AG04450 (cell line): ENCODE measurements at regions not wholly inside any gene's neighbourhood (a gene's known extent, or its start where the extent isn't known, plus 50 kb on each side); places are given as distances from the start of the nearest gene placed in this dataset.

Source experiments
- CTCF ChIA-PET: fragments of 300-600, 350-600 bp; formaldehyde crosslinking; extraction: SDS; loops from one replicate; lab custom pipeline; 2022; ENCODE audit warnings: antibody characterized with exemption, inconsistent platforms; lab: Charles Lee
- POLR2A ChIA-PET: fragments of 350-600 bp; formaldehyde crosslinking; extraction: SDS; loops from one replicate; lab custom pipeline; 2021; ENCODE audit warnings: antibody characterized with exemption, inconsistent platforms; lab: Yijun Ruan, JAX
- DNase-seq: peaks from one replicate; pipeline ENCODE4 v3.0.0-alpha.2; 2011; ENCODE audit warnings: low read depth, low spot score
- H3K27ac ChIP-seq: one replicate; pipeline ENCODE4 v1.5.1; 2012; ENCODE audit warnings: low read depth, low read length, control low read depth
- H3K27me3 ChIP-seq: one replicate; pipeline ENCODE4 v1.6.0; 2012; ENCODE audit warnings: low read length; ENCODE audit not compliant: control insufficient read depth, insufficient read depth
- H3K4me3 ChIP-seq: 2 replicates; pipeline ENCODE4 v1.5.1; 2011; ENCODE audit warnings: mild to moderate bottlenecking, low read depth, low read length, control low read depth
- H3K9me3 ChIP-seq: 2 replicates; pipeline ENCODE4 v1.5.1; 2012; ENCODE audit warnings: low read length; ENCODE audit not compliant: control insufficient read depth, insufficient read depth
- CTCF ChIP-seq: IDR thresholded peaks from 2 replicates; pipeline ENCODE4 v1.5.1; 2011; ENCODE audit warnings: low read depth, low read length, control low read depth, inconsistent platforms

DNA sequence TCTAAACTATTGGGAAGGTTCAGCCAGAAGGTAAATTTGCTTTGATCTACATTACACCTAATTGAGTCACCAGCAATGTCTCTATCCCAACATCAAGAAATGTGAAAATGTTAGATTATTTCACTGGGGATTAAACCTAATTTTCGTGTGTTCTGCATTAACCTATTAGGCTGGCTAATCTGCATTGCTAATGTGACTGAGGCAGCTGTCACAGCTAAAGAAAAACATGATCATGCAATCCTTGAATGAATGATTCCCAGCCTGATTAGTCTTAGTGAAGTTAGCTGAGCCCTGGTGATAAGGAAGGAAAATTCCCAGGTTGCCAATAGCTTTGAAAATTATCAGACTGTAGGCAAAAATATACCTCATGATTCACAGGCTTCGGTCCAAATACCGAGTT, 135.3 kb downstream of the LINC00237 start:
- Histone ChIP-seq H3K27me3 (no peaks in the 10 kb centered on the region), H3K4me3 (no peak overlapping the region), H3K9me3 (peaks cover 12% of the 10 kb centered on the region; the same call in 1 of the 2 replicates), H3K27ac (no peak overlapping the region)
- DNase-seq: no peak
- POLR2A ChIA-PET: no interaction called here
- CTCF ChIA-PET: no interaction called here
- TF ChIP-seq CTCF: no peak

DNA sequence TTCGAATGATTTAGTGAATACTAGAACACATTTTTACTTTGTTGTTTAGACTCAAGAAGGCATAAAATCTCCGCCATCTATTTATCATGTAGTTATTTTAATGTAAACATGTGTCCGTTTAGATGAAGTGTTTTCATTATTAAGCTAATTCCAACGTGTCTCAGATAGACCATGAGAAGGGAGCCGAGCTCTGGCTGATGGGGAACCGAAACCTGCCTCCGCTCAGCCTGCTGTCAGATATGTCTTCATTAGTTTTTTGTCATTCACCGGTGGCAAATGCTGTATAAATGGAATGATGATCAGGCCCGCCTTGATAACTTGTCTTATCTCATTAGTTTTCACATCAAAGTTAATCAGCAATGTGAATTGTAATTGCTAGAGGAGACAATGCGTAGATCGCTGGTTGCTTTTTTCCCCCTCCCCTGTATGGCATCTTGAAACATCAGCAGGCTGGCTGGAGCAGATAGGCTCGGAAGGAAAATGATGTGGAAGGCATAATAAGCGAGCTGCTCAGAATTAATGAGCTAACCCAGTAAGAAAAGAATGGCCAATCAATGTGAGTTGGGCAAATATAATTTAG, 136.4 kb downstream of the LINC00237 start:
- ChIA-PET POLR2A (no interaction called here), CTCF (no interaction called here)
- DNase-seq: no peak
- no peak overlapping the region for H3K4me3 ChIP-seq
- no peak overlapping the region for H3K27ac ChIP-seq
- peaks cover 12% of the 10 kb centered on the region; the same call in 1 of the 2 replicates for H3K9me3 ChIP-seq
- H3K27me3 ChIP-seq: no peaks in the 10 kb centered on the region
- TF ChIP-seq CTCF: no peak

GRCh38 chr20:20967564-20968184, 138.5 kb downstream of the LINC00237 start:
- ChIA-PET CTCF (no interaction called here), POLR2A (no interaction called here)
- no peak for DNase-seq
- H3K27ac ChIP-seq: no peak overlapping the region
- peaks cover 8% of the 10 kb centered on the region; the same call in 1 of the 2 replicates for H3K9me3 ChIP-seq
- TF ChIP-seq CTCF: no peak
- H3K27me3 ChIP-seq: no peaks in the 10 kb centered on the region
- no peak overlapping the region for H3K4me3 ChIP-seq

GRCh38 chr20:20966171-20966570, 140.0 kb downstream of the LINC00237 start:
- CTCF ChIA-PET: interaction anchor here (0.9 kb wide), 1 partner anchor 10 kb away, joined by 3 read pairs; no protein-coding TSS in a partner anchor
- TF ChIP-seq CTCF: no peak
- H3K9me3 ChIP-seq: peaks cover 6% of the 10 kb centered on the region; the same call in 1 of the 2 replicates
- no peak for DNase-seq
- H3K4me3 ChIP-seq: no peak overlapping the region
- no peak overlapping the region for H3K27ac ChIP-seq
- POLR2A ChIA-PET: no interaction called here
- H3K27me3 ChIP-seq: no peaks in the 10 kb centered on the region

- Histone ChIP-seq H3K27ac (no peak overlapping the region), H3K4me3 (no peak overlapping the region), H3K27me3 (no peaks in the 10 kb centered on the region), H3K9me3 (peaks cover 9% of the 10 kb centered on the region)
- POLR2A ChIA-PET: no interaction called here
- no peak for TF ChIP-seq CTCF
- CTCF ChIA-PET: interaction anchor here (0.6 kb wide), 2 partner anchors 18 to 99 kb away, joined by 3 to 6 read pairs; no protein-coding TSS in a partner anchor
- DNase-seq: no peak
Measured at GRCh38 chr20:20959031-20959755, 147.0 kb downstream of the LINC00237 start.
